ENCODE measurements at regions not wholly inside any gene's neighbourhood (a gene's known extent, or its start where the extent isn't known, plus 50 kb on each side); places are given as distances from the start of the nearest gene placed in this dataset.

- Histone ChIP-seq H3K4me1 (no peaks in the 10 kb centered on the region), H3K9me3 (no peaks in the 10 kb centered on the region), H3K27me3 (replicated peaks; ENCODE audit: control insufficient read depth, insufficient read depth, low read length) (no peaks in the 10 kb centered on the region), H3K4me3 (ENCODE audit: low read depth, low read length) (no peak overlapping the region), H3K36me3 (ENCODE audit: control insufficient read depth, insufficient read depth, low read length) (no peaks in the 10 kb centered on the region)
- Mint-ChIP-seq H3K4me1 (ENCODE audit: low read depth, unreplicated experiment) (no peaks in the 10 kb centered on the region), H3K27me3 (ENCODE audit: insufficient read depth, unreplicated experiment) (no peaks in the 10 kb centered on the region), H3K9me3 (ENCODE audit: unreplicated experiment) (no peaks in the 10 kb centered on the region), H3K36me3 (ENCODE audit: insufficient read depth, unreplicated experiment) (no peaks in the 10 kb centered on the region), H3K4me3 (ENCODE audit: unreplicated experiment) (no peak overlapping the region), H3K27ac (ENCODE audit: unreplicated experiment) (no peak overlapping the region)
- intact Hi-C loops (cut with micrococcal nuclease; ENCODE audit: unreplicated experiment) = no loop called here
- ChIA-PET POLR2A (no interaction called here), CTCF (no interaction called here)
- BruUV-seq (replicated peaks) = no TSS peak
- DNase-seq = no peak
- no peak for TF ChIP-seq CTCF (IDR thresholded peaks at IDR 0.05; ENCODE audit: insufficient read depth in 1 of 2, low read depth in 1 of 2, low read length in 1 of 2, severe bottlenecking in 1 of 2, unreplicated experiment in 1 of 2)
These were observed 609.2 kb downstream of the SPOCK3 start for GRCh38 chr4:166625018-166625637.

DNA sequence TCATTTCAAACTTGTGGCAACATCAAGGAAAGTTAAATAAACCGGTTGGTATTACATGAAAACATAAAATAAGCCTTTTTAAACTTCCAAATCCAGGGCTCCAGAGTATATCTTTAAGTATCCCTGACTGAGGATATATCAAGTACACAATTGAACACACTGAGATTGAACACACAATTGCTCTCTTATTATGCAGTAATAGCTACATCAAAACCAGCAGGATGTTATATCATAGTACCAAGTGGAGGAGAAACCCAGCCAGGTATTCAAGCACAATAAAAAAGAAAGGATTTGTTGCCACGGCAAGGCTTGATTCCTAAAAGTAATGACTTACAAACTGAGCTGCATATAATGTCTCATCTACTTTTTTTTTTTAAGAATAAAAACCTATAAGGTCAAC, 605.8 kb downstream of the SPOCK3 start:
- Mint-ChIP-seq H3K27me3 (ENCODE audit: insufficient read depth, unreplicated experiment) (no peaks in the 10 kb centered on the region), H3K4me1 (ENCODE audit: low read depth, unreplicated experiment) (no peaks in the 10 kb centered on the region), H3K36me3 (ENCODE audit: insufficient read depth, unreplicated experiment) (no peaks in the 10 kb centered on the region), H3K4me3 (ENCODE audit: unreplicated experiment) (no peak overlapping the region), H3K9me3 (ENCODE audit: unreplicated experiment) (no peaks in the 10 kb centered on the region), H3K27ac (ENCODE audit: unreplicated experiment) (no peak overlapping the region)
- no peak for DNase-seq
- no peak for TF ChIP-seq CTCF (IDR thresholded peaks at IDR 0.05; ENCODE audit: insufficient read depth in 1 of 2, low read depth in 1 of 2, low read length in 1 of 2, severe bottlenecking in 1 of 2, unreplicated experiment in 1 of 2)
- Histone ChIP-seq H3K4me3 (ENCODE audit: low read depth, low read length) (no peak overlapping the region), H3K27me3 (replicated peaks; ENCODE audit: control insufficient read depth, insufficient read depth, low read length) (no peaks in the 10 kb centered on the region), H3K4me1 (no peaks in the 10 kb centered on the region), H3K36me3 (ENCODE audit: control insufficient read depth, insufficient read depth, low read length) (no peaks in the 10 kb centered on the region), H3K9me3 (no peaks in the 10 kb centered on the region)
- POLR2A ChIA-PET = no interaction called here
- intact Hi-C loops (cut with micrococcal nuclease; ENCODE audit: unreplicated experiment) = no loop called here
- CTCF ChIA-PET = interaction anchor here (0.6 kb wide), 1 partner anchor 9 kb away, joined by 6 read pairs; no protein-coding TSS in a partner anchor
- no TSS peak for BruUV-seq (replicated peaks)

GRCh38 chr4:166635367-166635766, 598.9 kb downstream of the SPOCK3 start:
- no peak for TF ChIP-seq CTCF (IDR thresholded peaks at IDR 0.05; ENCODE audit: insufficient read depth in 1 of 2, low read depth in 1 of 2, low read length in 1 of 2, severe bottlenecking in 1 of 2, unreplicated experiment in 1 of 2)
- DNase-seq = no peak
- Mint-ChIP-seq H3K27me3 (ENCODE audit: insufficient read depth, unreplicated experiment) (peaks cover 2% of the 10 kb centered on the region), H3K27ac (ENCODE audit: unreplicated experiment) (no peak overlapping the region), H3K36me3 (ENCODE audit: insufficient read depth, unreplicated experiment) (no peaks in the 10 kb centered on the region), H3K4me3 (ENCODE audit: unreplicated experiment) (no peak overlapping the region), H3K4me1 (ENCODE audit: low read depth, unreplicated experiment) (no peaks in the 10 kb centered on the region), H3K9me3 (ENCODE audit: unreplicated experiment) (no peaks in the 10 kb centered on the region)
- Histone ChIP-seq H3K27me3 (replicated peaks; ENCODE audit: control insufficient read depth, insufficient read depth, low read length) (no peaks in the 10 kb centered on the region), H3K4me3 (ENCODE audit: low read depth, low read length) (no peak overlapping the region), H3K4me1 (no peaks in the 10 kb centered on the region), H3K9me3 (no peaks in the 10 kb centered on the region), H3K36me3 (ENCODE audit: control insufficient read depth, insufficient read depth, low read length) (no peaks in the 10 kb centered on the region)
- BruUV-seq (replicated peaks) = no TSS peak
- CTCF ChIA-PET = no interaction called here
- intact Hi-C loops (cut with micrococcal nuclease; ENCODE audit: unreplicated experiment) = no loop called here
- POLR2A ChIA-PET = no interaction called here
